K562 (cell line): ENCODE measurements at regions not wholly inside any gene's neighbourhood (a gene's known extent, or its start where the extent isn't known, plus 50 kb on each side); places are given as distances from the start of the nearest gene placed in this dataset.

Experiments used
- ATAC-seq: fragments of 200-7000 bp; cut with Tn5 transposase; 3 replicates; pipeline ENCODE4 v1.9.1; 2020; ENCODE audit warnings: moderate library complexity
- BruUV-seq: library from RNA; stranded (reverse); fragments of 400-500 nt; replicated peaks from 2 replicates; lab custom pipeline; 2021; lab: Mats Ljungman, UMichigan
- CTCF ChIA-PET: fragments of 300-600 bp; formaldehyde crosslinking; extraction: SDS; loops from one replicate; lab custom pipeline; 2021; ENCODE audit warnings: low intra/inter-chr PET ratio; lab: Yijun Ruan, JAX
- POLR2A ChIA-PET: fragments of 300-600, 350-650 bp; sonication (Branson Sonifier 250); formaldehyde crosslinking; extraction: SDS; loops from one replicate; lab custom pipeline; 2021; ENCODE audit warnings: antibody characterized with exemption, inconsistent platforms; lab: Yijun Ruan, JAX
- DNase-seq, 4 experiments: peaks; one replicate each; pipeline versions ENCODE4 v3.0.0 to v3.0.0-alpha.2; 2011 to 2018; ENCODE audit warnings: low spot score in 3 of 4, mixed read lengths in 3 of 4; ENCODE audit errors: extremely low read depth in 1 of 4
- FAIRE-seq: peaks from 2 replicates; lab custom pipeline; 2011; peaks lifted over from hg19 to GRCh38; lab: Jason Lieb, UNC
- H2AFZ ChIP-seq: 2 replicates; pipeline ENCODE4 v1.6.0; 2011; ENCODE audit warnings: low read depth, low read length, control low read depth, inconsistent platforms
- H3K27ac ChIP-seq: fragments of 200-600 bp; 3 replicates; pipeline ENCODE4 v1.8.0; 2011; ENCODE audit warnings: low read depth, mild to moderate bottlenecking, control low read depth, inconsistent platforms, low read length, moderate library complexity, mixed read lengths; ENCODE audit errors: extremely low read depth
- H3K27me3 ChIP-seq, 2 experiments: fragments of 300-600 bp in 1 of 2; 2 replicates in 1 of 2; 3 replicates in 1 of 2; pipeline versions ENCODE4 v1.6.0 to v1.8.0; 2011; ENCODE audit warnings: inconsistent platforms in 2 of 2, low read length in 2 of 2, mild to moderate bottlenecking in 1 of 2, mixed read lengths in 1 of 2, moderate library complexity in 1 of 2; ENCODE audit not compliant: control insufficient read depth in 2 of 2, insufficient read depth in 2 of 2
- H3K36me3 ChIP-seq: fragments of 300-600 bp; 3 replicates; pipeline ENCODE4 v1.8.0; 2011; ENCODE audit warnings: mild to moderate bottlenecking, low read length, inconsistent platforms; ENCODE audit not compliant: control insufficient read depth, insufficient read depth
- H3K4me1 ChIP-seq, 2 experiments: fragments of 200-600 bp in 1 of 2; replicated peaks in 1 of 2; 2 replicates in 1 of 2; 3 replicates in 1 of 2; pipeline versions ENCODE4 v1.5.1 to v1.8.0; 2011; ENCODE audit warnings: inconsistent platforms in 2 of 2, low read length in 2 of 2, mild to moderate bottlenecking in 1 of 2, mixed read lengths in 1 of 2, moderate library complexity in 1 of 2; ENCODE audit not compliant: control insufficient read depth in 2 of 2, insufficient read depth in 2 of 2
- H3K4me2 ChIP-seq: 2 replicates; pipeline ENCODE4 v1.6.1; 2011; ENCODE audit warnings: low read length, control low read depth, inconsistent platforms, mixed read lengths; ENCODE audit not compliant: insufficient read depth
- H3K4me3 ChIP-seq: fragments of 200-600 bp; sonication (generic), shearing (Covaris generic); 2 replicates; pipeline ENCODE4 v1.5.1; 2016; ENCODE audit warnings: control low read depth, inconsistent platforms
- H3K79me2 ChIP-seq: fragments of 200-600 bp; 3 replicates; pipeline ENCODE4 v1.8.0; 2011; ENCODE audit warnings: low read length, inconsistent platforms; ENCODE audit not compliant: control insufficient read depth, insufficient read depth
- H3K9ac ChIP-seq, 2 experiments: 2 replicates each; pipeline versions ENCODE4 v1.6.0 to v1.6.1; 2011; ENCODE audit warnings: low read depth in 2 of 2, low read length in 2 of 2, control low read depth in 1 of 2, inconsistent platforms in 1 of 2, mild to moderate bottlenecking in 1 of 2, mixed read lengths in 1 of 2; ENCODE audit not compliant: insufficient read depth in 1 of 2
- H3K9me1 ChIP-seq: one replicate; pipeline ENCODE4 v1.6.0; 2011; ENCODE audit warnings: inconsistent platforms, mild to moderate bottlenecking, low read length, moderate library complexity; ENCODE audit not compliant: control insufficient read depth, insufficient read depth
- H3K9me3 ChIP-seq: replicated peaks from 2 replicates; pipeline ENCODE4 v1.5.1; 2011; ENCODE audit warnings: low read depth, low read length, inconsistent platforms; ENCODE audit not compliant: control insufficient read depth, insufficient read depth
- H4K20me1 ChIP-seq: replicated peaks from 2 replicates; pipeline ENCODE4 v1.6.1; 2011; ENCODE audit warnings: low read length, inconsistent platforms, mixed read lengths; ENCODE audit not compliant: control insufficient read depth, insufficient read depth
- ATF1 ChIP-seq, 2 experiments: fragments of 450-650 bp in 1 of 2; IDR thresholded peaks; 2 replicates each; pipeline ENCODE4 v1.6.1; 2016; ENCODE audit warnings: missing compliant biosample characterization in 1 of 2, missing genetic modification characterization in 1 of 2
- ERF ChIP-seq: fragments of 450-650 bp; formaldehyde crosslinking; IDR thresholded peaks from 2 replicates; pipeline ENCODE4 v1.4.0; 2020; ENCODE audit warnings: mild to moderate bottlenecking, mixed read lengths
- GATAD2A ChIP-seq: fragments of 450-650 bp; IDR thresholded peaks from 2 replicates; pipeline ENCODE4 v1.6.1; 2017
- HEY1 ChIP-seq: fragments of 250-450 bp; sonication (Bioruptor Pico); IDR thresholded peaks from 2 replicates; pipeline ENCODE4 v1.5.0; 2020; ENCODE audit warnings: mild to moderate bottlenecking, moderate library complexity, borderline replicate concordance
- KDM4B ChIP-seq, 2 experiments: fragments of 450-650 bp in 1 of 2; sonication (generic) in 1 of 2; IDR thresholded peaks; 2 replicates each; pipeline ENCODE4 v1.6.1; 2016 to 2017; ENCODE audit warnings: borderline replicate concordance in 2 of 2, antibody characterized with exemption in 1 of 2, low read depth in 1 of 2, mild to moderate bottlenecking in 1 of 2
- NRF1 ChIP-seq, 2 experiments: fragments of 450-650 bp; IDR thresholded peaks in 1 of 2; conservative IDR thresholded peaks in 1 of 2; 2 replicates each; pipeline ENCODE4 v1.6.1; 2014; ENCODE audit warnings: mild to moderate bottlenecking in 2 of 2
- ZNF212 ChIP-seq: fragments of 450-650 bp; formaldehyde crosslinking; IDR thresholded peaks from 2 replicates; pipeline ENCODE4 v1.4.0; 2020; ENCODE audit warnings: mild to moderate bottlenecking
- WGBS: fragments of 100-300 bp; shearing (Covaris generic); methylation state at CpG from one replicate; pipeline ENCODE4 v1.1.6; 2016; ENCODE audit warnings: low coverage, mixed read lengths; ENCODE audit not compliant: insufficient coverage; ENCODE audit errors: missing lambda C conversion rate; 5-methylcytosine and 5-hydroxymethylcytosine counted together
- in situ Hi-C: fragments of 300-500 bp; cut with MboI; formaldehyde crosslinking; loops from 4 replicates; pipeline ENCODE4 v1.15.0; 2018; ENCODE audit warnings: inconsistent platforms, mixed read lengths
- intact Hi-C: fragments of 100-400 bp; cut with micrococcal nuclease; formaldehyde crosslinking; loops from 2 replicates; pipeline ENCODE4 v1.14.2; 2022
- TF ChIP-seq, protein P1 (sequence below): fragments of 450-650 bp; IDR thresholded peaks from 2 replicates; pipeline ENCODE4 v1.6.1; 2016; ENCODE audit warnings: low read depth, mild to moderate bottlenecking, moderate library complexity
- TF ChIP-seq, protein P2 (sequence below): fragments of 450-650 bp; IDR thresholded peaks from 2 replicates; pipeline ENCODE4 v1.6.1; 2017; ENCODE audit warnings: antibody characterized with exemption
- TF ChIP-seq, protein P3 (sequence below): sonication (generic); formaldehyde crosslinking; IDR thresholded peaks from 2 replicates; pipeline ENCODE4 v1.5.0; 2020; ENCODE audit warnings: missing genetic modification reagents
- TF ChIP-seq, protein P4 (sequence below): fragments of 250-450 bp; sonication (Bioruptor Pico); IDR thresholded peaks from 2 replicates; pipeline ENCODE4 v1.8.0; 2021; ENCODE audit warnings: borderline replicate concordance, mild to moderate bottlenecking, moderate library complexity; ENCODE audit not compliant: poor library complexity, severe bottlenecking

DNA sequence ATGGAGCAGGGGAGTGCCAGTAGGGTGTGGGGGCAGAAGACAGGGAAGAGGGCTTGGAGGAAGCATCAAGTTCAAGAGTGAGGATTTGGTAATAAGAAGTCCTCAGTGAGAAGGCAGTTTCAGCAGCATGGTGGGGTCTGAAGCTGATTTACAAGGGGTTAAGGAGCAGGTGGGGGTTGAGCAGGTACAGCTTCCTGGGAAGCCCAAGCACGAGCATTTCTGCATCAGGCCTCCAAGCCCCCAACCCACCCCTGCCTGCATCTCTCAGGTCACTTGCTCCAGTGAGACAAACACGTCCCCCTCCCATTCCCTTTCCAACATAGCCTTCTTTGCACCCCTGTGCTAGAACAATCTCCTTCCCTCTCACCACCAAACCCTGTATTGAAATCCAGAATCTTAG is 574.7 kb downstream of the MATN1 start:
- H3K79me2 ChIP-seq = no peaks in the 10 kb centered on the region
- TF ChIP-seq HEY1 (no peak), KDM4B (IDR thresholded peaks at IDR 0.05; ENCODE audit: borderline replicate concordance in 2 of 2, low read depth in 1 of 2) (no peak), ZNF212 (CRISPR knock-in tag) (no peak), GATAD2A (no peak)
- TF ChIP-seq, all 486 proteins: peak for 0
- 0% methylated on average over 2 of the region's 2 CpGs for WGBS
- Histone ChIP-seq H3K4me2 (no peak overlapping the region), H3K9me3 (no peaks in the 10 kb centered on the region), H4K20me1 (no peaks in the 10 kb centered on the region), H3K4me1 (no peaks in the 10 kb centered on the region), H3K4me3 (no peak overlapping the region), H3K36me3 (no peaks in the 10 kb centered on the region), H3K9ac (no peak overlapping the region), H3K27me3 (peaks cover 2 to 12% of the 10 kb centered on the region in 2 experiments; a peak in 2 of 5 replicates), H3K9me1 (no peaks in the 10 kb centered on the region), H2AFZ (no peak overlapping the region), H3K27ac (no peak overlapping the region)
- ChIA-PET POLR2A (interaction anchor here (1.0 kb wide), 1 partner anchor 15 kb away, joined by 3 read pairs; no protein-coding TSS in a partner anchor), CTCF (no interaction called here)
- no TSS peak for BruUV-seq
- intact Hi-C loops (no loop called here), in situ Hi-C loops (no loop called here)
- FAIRE-seq = no peak
- ATAC-seq = no peak
- DNase-seq = no peak

DNA sequence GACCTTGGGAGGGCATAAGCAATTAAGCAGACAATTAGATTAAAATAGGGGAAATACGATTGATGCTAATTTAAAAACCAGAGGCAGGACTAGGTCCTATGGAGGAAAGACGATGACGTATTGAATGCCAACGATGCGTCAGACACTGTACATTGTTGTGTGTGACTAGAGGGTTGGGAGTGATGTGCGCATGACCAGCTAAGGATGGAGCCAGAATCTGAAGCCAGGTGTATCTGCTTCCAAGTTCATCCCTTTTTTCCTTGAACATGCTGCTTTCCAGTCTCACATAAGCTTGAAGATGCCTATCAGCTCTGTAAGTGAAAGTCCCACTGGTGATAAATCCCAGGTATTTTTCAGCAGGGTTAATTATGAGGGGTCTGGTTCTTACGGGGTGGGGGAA is 576.2 kb downstream of the MATN1 start:
- Histone ChIP-seq H2AFZ (no peak overlapping the region), H3K9ac (no peak overlapping the region), H3K79me2 (no peaks in the 10 kb centered on the region), H3K36me3 (no peaks in the 10 kb centered on the region), H3K4me2 (no peak overlapping the region), H3K4me3 (no peak overlapping the region), H3K9me1 (no peaks in the 10 kb centered on the region), H3K9me3 (0 out of 2 replicates have a peak, but pooled peaks cover 2% of the 10 kb centered on the region), H3K4me1 (no peaks in the 10 kb centered on the region), H3K27me3 (peaks cover 2 to 12% of the 10 kb centered on the region in 2 experiments; a peak in 2 of 5 replicates), H4K20me1 (no peaks in the 10 kb centered on the region), H3K27ac (no peak overlapping the region)
- CTCF ChIA-PET = no interaction called here
- DNase-seq (no peak), ATAC-seq (no peak), FAIRE-seq (no peak)
- intact Hi-C loops = no loop called here
- no TSS peak for BruUV-seq
- WGBS = 1% methylated on average over 7 of the region's 7 CpGs
- in situ Hi-C loops = no loop called here
- POLR2A ChIA-PET = no interaction called here
- TF ChIP-seq ERF (CRISPR knock-in tag) (no peak), NRF1 (conservative IDR thresholded peaks at IDR 0.05 in 1 of 2, IDR thresholded peaks at IDR 0.05 in 1 of 2) (peak; percentile 51 to 59; a peak in 3 of 4 replicates), ATF1 (CRISPR knock-in tag; IDR thresholded peaks at IDR 0.05) (no peak), ATF1 (tag; IDR thresholded peaks at IDR 0.05) (peak; percentile 50)
- TF ChIP-seq, protein P1, sequence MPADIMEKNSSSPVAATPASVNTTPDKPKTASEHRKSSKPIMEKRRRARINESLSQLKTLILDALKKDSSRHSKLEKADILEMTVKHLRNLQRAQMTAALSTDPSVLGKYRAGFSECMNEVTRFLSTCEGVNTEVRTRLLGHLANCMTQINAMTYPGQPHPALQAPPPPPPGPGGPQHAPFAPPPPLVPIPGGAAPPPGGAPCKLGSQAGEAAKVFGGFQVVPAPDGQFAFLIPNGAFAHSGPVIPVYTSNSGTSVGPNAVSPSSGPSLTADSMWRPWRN = no peak
- TF ChIP-seq, protein P2, sequence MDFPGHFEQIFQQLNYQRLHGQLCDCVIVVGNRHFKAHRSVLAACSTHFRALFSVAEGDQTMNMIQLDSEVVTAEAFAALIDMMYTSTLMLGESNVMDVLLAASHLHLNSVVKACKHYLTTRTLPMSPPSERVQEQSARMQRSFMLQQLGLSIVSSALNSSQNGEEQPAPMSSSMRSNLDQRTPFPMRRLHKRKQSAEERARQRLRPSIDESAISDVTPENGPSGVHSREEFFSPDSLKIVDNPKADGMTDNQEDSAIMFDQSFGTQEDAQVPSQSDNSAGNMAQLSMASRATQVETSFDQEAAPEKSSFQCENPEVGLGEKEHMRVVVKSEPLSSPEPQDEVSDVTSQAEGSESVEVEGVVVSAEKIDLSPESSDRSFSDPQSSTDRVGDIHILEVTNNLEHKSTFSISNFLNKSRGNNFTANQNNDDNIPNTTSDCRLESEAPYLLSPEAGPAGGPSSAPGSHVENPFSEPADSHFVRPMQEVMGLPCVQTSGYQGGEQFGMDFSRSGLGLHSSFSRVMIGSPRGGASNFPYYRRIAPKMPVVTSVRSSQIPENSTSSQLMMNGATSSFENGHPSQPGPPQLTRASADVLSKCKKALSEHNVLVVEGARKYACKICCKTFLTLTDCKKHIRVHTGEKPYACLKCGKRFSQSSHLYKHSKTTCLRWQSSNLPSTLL = no peak
- TF ChIP-seq, protein P3, sequence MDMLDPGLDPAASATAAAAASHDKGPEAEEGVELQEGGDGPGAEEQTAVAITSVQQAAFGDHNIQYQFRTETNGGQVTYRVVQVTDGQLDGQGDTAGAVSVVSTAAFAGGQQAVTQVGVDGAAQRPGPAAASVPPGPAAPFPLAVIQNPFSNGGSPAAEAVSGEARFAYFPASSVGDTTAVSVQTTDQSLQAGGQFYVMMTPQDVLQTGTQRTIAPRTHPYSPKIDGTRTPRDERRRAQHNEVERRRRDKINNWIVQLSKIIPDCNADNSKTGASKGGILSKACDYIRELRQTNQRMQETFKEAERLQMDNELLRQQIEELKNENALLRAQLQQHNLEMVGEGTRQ (CRISPR knock-in tag) = no peak
- TF ChIP-seq, protein P4, sequence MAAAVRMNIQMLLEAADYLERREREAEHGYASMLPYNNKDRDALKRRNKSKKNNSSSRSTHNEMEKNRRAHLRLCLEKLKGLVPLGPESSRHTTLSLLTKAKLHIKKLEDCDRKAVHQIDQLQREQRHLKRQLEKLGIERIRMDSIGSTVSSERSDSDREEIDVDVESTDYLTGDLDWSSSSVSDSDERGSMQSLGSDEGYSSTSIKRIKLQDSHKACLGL (CRISPR knock-in tag) = no peak
